Astrocyte (in vitro differentiated cells and primary cell): ENCODE measurements at regions not wholly inside any gene's neighbourhood (a gene's known extent, or its start where the extent isn't known, plus 50 kb on each side); places are given as distances from the start of the nearest gene placed in this dataset.

Source experiments
- CTCF ChIP-seq: IDR thresholded peaks from 2 replicates; pipeline ENCODE4 v1.5.1; 2011; ENCODE audit warnings: low read depth, mild to moderate bottlenecking, inconsistent platforms, low read length, moderate library complexity; ENCODE audit not compliant: insufficient read depth
- EZH2 ChIP-seq: IDR thresholded peaks from 2 replicates; pipeline ENCODE4 v1.6.1; 2012; ENCODE audit warnings: mild to moderate bottlenecking, low read length, inconsistent platforms; ENCODE audit not compliant: insufficient read depth

- TF ChIP-seq CTCF (no peak), EZH2 (no peak)
Observed at GRCh38 chr15:53166684-53167201, 376.6 kb upstream of the ONECUT1 start.
